K562 (cell line): ENCODE measurements at regions not wholly inside any gene's neighbourhood (a gene's known extent, or its start where the extent isn't known, plus 50 kb on each side); places are given as distances from the start of the nearest gene placed in this dataset.

ENCODE experiments used
- ATAC-seq: fragments of 200-7000 bp; cut with Tn5 transposase; 3 replicates; pipeline ENCODE4 v1.9.1; 2020; ENCODE audit warnings: moderate library complexity
- BruUV-seq: library from RNA; stranded (reverse); fragments of 400-500 nt; replicated peaks from 2 replicates; lab custom pipeline; 2021; lab: Mats Ljungman, UMichigan
- CTCF ChIA-PET: fragments of 300-600 bp; formaldehyde crosslinking; extraction: SDS; loops from one replicate; lab custom pipeline; 2021; ENCODE audit warnings: low intra/inter-chr PET ratio; lab: Yijun Ruan, JAX
- POLR2A ChIA-PET: fragments of 300-600, 350-650 bp; sonication (Branson Sonifier 250); formaldehyde crosslinking; extraction: SDS; loops from one replicate; lab custom pipeline; 2021; ENCODE audit warnings: antibody characterized with exemption, inconsistent platforms; lab: Yijun Ruan, JAX
- DNase-seq, 4 experiments: peaks; one replicate each; pipeline versions ENCODE4 v3.0.0 to v3.0.0-alpha.2; 2011 to 2018; ENCODE audit warnings: low spot score in 3 of 4, mixed read lengths in 3 of 4; ENCODE audit errors: extremely low read depth in 1 of 4
- FAIRE-seq: peaks from 2 replicates; lab custom pipeline; 2011; peaks lifted over from hg19 to GRCh38; lab: Jason Lieb, UNC
- H2AFZ ChIP-seq: 2 replicates; pipeline ENCODE4 v1.6.0; 2011; ENCODE audit warnings: low read depth, low read length, control low read depth, inconsistent platforms
- H3K27ac ChIP-seq: fragments of 200-600 bp; 3 replicates; pipeline ENCODE4 v1.8.0; 2011; ENCODE audit warnings: low read depth, mild to moderate bottlenecking, control low read depth, inconsistent platforms, low read length, moderate library complexity, mixed read lengths; ENCODE audit errors: extremely low read depth
- H3K27me3 ChIP-seq, 2 experiments: fragments of 300-600 bp in 1 of 2; 2 replicates in 1 of 2; 3 replicates in 1 of 2; pipeline versions ENCODE4 v1.6.0 to v1.8.0; 2011; ENCODE audit warnings: inconsistent platforms in 2 of 2, low read length in 2 of 2, mild to moderate bottlenecking in 1 of 2, mixed read lengths in 1 of 2, moderate library complexity in 1 of 2; ENCODE audit not compliant: control insufficient read depth in 2 of 2, insufficient read depth in 2 of 2
- H3K36me3 ChIP-seq: fragments of 300-600 bp; 3 replicates; pipeline ENCODE4 v1.8.0; 2011; ENCODE audit warnings: mild to moderate bottlenecking, low read length, inconsistent platforms; ENCODE audit not compliant: control insufficient read depth, insufficient read depth
- H3K4me1 ChIP-seq, 2 experiments: fragments of 200-600 bp in 1 of 2; replicated peaks in 1 of 2; 2 replicates in 1 of 2; 3 replicates in 1 of 2; pipeline versions ENCODE4 v1.5.1 to v1.8.0; 2011; ENCODE audit warnings: inconsistent platforms in 2 of 2, low read length in 2 of 2, mild to moderate bottlenecking in 1 of 2, mixed read lengths in 1 of 2, moderate library complexity in 1 of 2; ENCODE audit not compliant: control insufficient read depth in 2 of 2, insufficient read depth in 2 of 2
- H3K4me2 ChIP-seq: 2 replicates; pipeline ENCODE4 v1.6.1; 2011; ENCODE audit warnings: low read length, control low read depth, inconsistent platforms, mixed read lengths; ENCODE audit not compliant: insufficient read depth
- H3K4me3 ChIP-seq: fragments of 200-600 bp; sonication (generic), shearing (Covaris generic); 2 replicates; pipeline ENCODE4 v1.5.1; 2016; ENCODE audit warnings: control low read depth, inconsistent platforms
- H3K79me2 ChIP-seq: fragments of 200-600 bp; 3 replicates; pipeline ENCODE4 v1.8.0; 2011; ENCODE audit warnings: low read length, inconsistent platforms; ENCODE audit not compliant: control insufficient read depth, insufficient read depth
- H3K9ac ChIP-seq, 2 experiments: 2 replicates each; pipeline versions ENCODE4 v1.6.0 to v1.6.1; 2011; ENCODE audit warnings: low read depth in 2 of 2, low read length in 2 of 2, control low read depth in 1 of 2, inconsistent platforms in 1 of 2, mild to moderate bottlenecking in 1 of 2, mixed read lengths in 1 of 2; ENCODE audit not compliant: insufficient read depth in 1 of 2
- H3K9me1 ChIP-seq: one replicate; pipeline ENCODE4 v1.6.0; 2011; ENCODE audit warnings: inconsistent platforms, mild to moderate bottlenecking, low read length, moderate library complexity; ENCODE audit not compliant: control insufficient read depth, insufficient read depth
- H3K9me3 ChIP-seq: replicated peaks from 2 replicates; pipeline ENCODE4 v1.5.1; 2011; ENCODE audit warnings: low read depth, low read length, inconsistent platforms; ENCODE audit not compliant: control insufficient read depth, insufficient read depth
- H4K20me1 ChIP-seq: replicated peaks from 2 replicates; pipeline ENCODE4 v1.6.1; 2011; ENCODE audit warnings: low read length, inconsistent platforms, mixed read lengths; ENCODE audit not compliant: control insufficient read depth, insufficient read depth
- ATF1 ChIP-seq, 2 experiments: fragments of 450-650 bp in 1 of 2; IDR thresholded peaks; 2 replicates each; pipeline ENCODE4 v1.6.1; 2016; ENCODE audit warnings: missing compliant biosample characterization in 1 of 2, missing genetic modification characterization in 1 of 2
- BACH1 ChIP-seq: fragments of 200-800 bp; sonication (Bioruptor generic); IDR thresholded peaks from 2 replicates; pipeline ENCODE4 v1.6.1; 2016; ENCODE audit warnings: missing genetic modification characterization, missing compliant biosample characterization
- C11orf30 ChIP-seq: fragments of 450-650 bp; IDR thresholded peaks from 2 replicates; pipeline ENCODE4 v1.6.1; 2016; ENCODE audit warnings: low read depth, mild to moderate bottlenecking
- MAFF ChIP-seq: IDR thresholded peaks from 2 replicates; pipeline ENCODE4 v1.6.1; 2012; ENCODE audit warnings: low read length, improper control_type of control experiment
- MAFG ChIP-seq: fragments of 450-650 bp; conservative IDR thresholded peaks from 2 replicates; pipeline ENCODE4 v1.6.1; 2016; ENCODE audit warnings: missing genetic modification characterization, missing compliant biosample characterization
- MAFK ChIP-seq: IDR thresholded peaks from 2 replicates; pipeline ENCODE4 v1.6.1; 2011; ENCODE audit warnings: low read length, improper control_type of control experiment
- NFE2 ChIP-seq: IDR thresholded peaks from 2 replicates; pipeline ENCODE4 v1.6.1; 2014; ENCODE audit warnings: antibody characterized with exemption, low read depth
- NFE2L1 ChIP-seq: fragments of 450-650 bp; IDR thresholded peaks from 2 replicates; pipeline ENCODE4 v1.6.1; 2016; ENCODE audit warnings: missing genetic modification characterization, low read depth, mild to moderate bottlenecking, missing compliant biosample characterization, moderate library complexity, borderline replicate concordance
- SAP30 ChIP-seq: fragments of 200-600 bp; sonication (generic); IDR thresholded peaks from 2 replicates; pipeline ENCODE4 v1.6.1; 2012; ENCODE audit warnings: borderline replicate concordance, low read depth, mild to moderate bottlenecking, moderate library complexity, low read length, control low read depth, inconsistent platforms; ENCODE audit not compliant: insufficient read depth, poor library complexity, severe bottlenecking
- SREBF2 ChIP-seq: sonication (generic); formaldehyde crosslinking; IDR thresholded peaks from 2 replicates; pipeline ENCODE4 v1.4.0; 2020; ENCODE audit warnings: mild to moderate bottlenecking, missing genetic modification reagents
- TAF7 ChIP-seq: fragments of 450-650 bp; IDR thresholded peaks from 2 replicates; pipeline ENCODE4 v1.6.1; 2016; ENCODE audit warnings: missing genetic modification characterization, missing compliant biosample characterization
- ZNF316 ChIP-seq: fragments of 450-650 bp; IDR thresholded peaks from 2 replicates; pipeline ENCODE4 v1.6.1; 2016
- WGBS: fragments of 100-300 bp; shearing (Covaris generic); methylation state at CpG from one replicate; pipeline ENCODE4 v1.1.6; 2016; ENCODE audit warnings: low coverage, mixed read lengths; ENCODE audit not compliant: insufficient coverage; ENCODE audit errors: missing lambda C conversion rate; 5-methylcytosine and 5-hydroxymethylcytosine counted together
- in situ Hi-C: fragments of 300-500 bp; cut with MboI; formaldehyde crosslinking; loops from 4 replicates; pipeline ENCODE4 v1.15.0; 2018; ENCODE audit warnings: inconsistent platforms, mixed read lengths
- intact Hi-C: fragments of 100-400 bp; cut with micrococcal nuclease; formaldehyde crosslinking; loops from 2 replicates; pipeline ENCODE4 v1.14.2; 2022

DNA sequence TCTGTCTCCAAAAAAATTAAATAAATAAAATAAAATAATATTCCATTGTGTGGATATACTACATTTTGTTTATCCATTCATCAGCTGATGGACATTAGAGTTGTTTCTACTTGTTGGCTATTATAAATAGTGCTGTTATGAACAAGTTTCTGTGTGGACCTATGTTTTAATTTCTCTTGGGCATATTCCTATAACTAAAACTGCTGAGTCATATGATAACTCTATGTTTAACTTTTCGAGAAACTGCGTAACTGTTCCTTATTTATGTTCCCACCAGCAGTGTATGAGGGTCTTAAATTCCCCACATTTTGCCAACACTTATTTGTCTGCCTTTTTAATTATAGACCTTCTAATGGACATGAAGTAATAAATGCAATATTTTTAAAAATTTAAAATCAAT is 80.0 kb upstream of the XIST start:
- Histone ChIP-seq H3K9me1 (no peaks in the 10 kb centered on the region), H3K4me1 (no peaks in the 10 kb centered on the region), H3K4me3 (no peak overlapping the region), H4K20me1 (no peaks in the 10 kb centered on the region), H3K27me3 (no peaks in the 10 kb centered on the region; a peak in 1 of 5 replicates), H3K27ac (no peak overlapping the region), H3K4me2 (no peak overlapping the region), H3K36me3 (no peaks in the 10 kb centered on the region), H3K9ac (no peak overlapping the region), H3K79me2 (no peaks in the 10 kb centered on the region), H3K9me3 (no peaks in the 10 kb centered on the region), H2AFZ (peak overlapping the region; percentile 63; the same call in 1 of the 2 replicates)
- ATAC-seq: no peak
- BruUV-seq: no TSS peak
- in situ Hi-C loops: no loop called here
- FAIRE-seq: no peak
- intact Hi-C loops: no loop called here
- POLR2A ChIA-PET: no interaction called here
- no peak for DNase-seq
- CTCF ChIA-PET: no interaction called here
- TF ChIP-seq MAFF (peak; percentile 91), SAP30 (no peak), MAFG (tag) (peak; percentile 87), C11orf30 (peak; percentile 91), ATF1 (CRISPR knock-in tag; IDR thresholded peaks at IDR 0.05) (no peak), ATF1 (tag; IDR thresholded peaks at IDR 0.05) (no peak), BACH1 (tag) (peak; percentile 53; the same call in 1 of the 2 replicates), ZNF316 (peak; percentile 96), MAFK (peak; percentile 86), NFE2 (peak; percentile 79), TAF7 (no peak), SREBF2 (CRISPR knock-in tag) (no peak), NFE2L1 (tag) (peak; percentile 73)
- WGBS: 16% methylated on average over 2 of the region's 2 CpGs
